Choroid plexus epithelial cell (primary cell): ENCODE measurements at regions not wholly inside any gene's neighbourhood (a gene's known extent, or its start where the extent isn't known, plus 50 kb on each side); places are given as distances from the start of the nearest gene placed in this dataset.
A peak's percentile ranks its signal among the peaks of the same experiment; 100 is the strongest.

Experiments used
- DNase-seq: peaks from one replicate; pipeline ENCODE4 v3.0.0-alpha.2; 2010; ENCODE audit warnings: low read depth
- H3K4me3 ChIP-seq: 2 replicates; pipeline ENCODE4 v1.5.1; 2011; ENCODE audit warnings: low read depth, mild to moderate bottlenecking, control low read depth, low read length, moderate library complexity
- TF ChIP-seq, protein P1 (sequence below): conservative IDR thresholded peaks from 2 replicates; pipeline ENCODE4 v1.5.1; 2011; ENCODE audit warnings: low read depth, mild to moderate bottlenecking, control low read depth, inconsistent platforms, low read length, moderate library complexity

DNA sequence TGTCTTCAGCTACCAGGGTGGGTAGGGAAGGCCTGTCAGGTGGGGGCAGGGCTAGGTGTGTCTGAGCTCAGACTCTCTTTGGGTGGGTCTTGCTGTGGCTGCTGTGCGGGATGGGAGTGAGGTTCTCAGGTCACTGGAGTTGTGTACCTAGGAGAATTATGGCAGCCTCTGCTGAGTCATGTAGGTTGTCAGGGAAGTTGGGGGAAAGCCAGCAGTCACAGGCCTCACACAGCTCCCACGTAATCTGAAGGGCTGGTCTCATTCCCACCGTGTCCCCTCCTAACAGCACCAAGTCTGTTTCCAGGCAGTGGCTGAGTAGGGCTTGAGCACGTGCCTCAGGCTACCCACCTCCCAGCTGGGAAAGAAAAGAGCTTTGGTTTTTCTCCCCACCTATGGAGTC lies 67.0 kb downstream of the CHCHD4 start:
- TF ChIP-seq, protein P1, sequence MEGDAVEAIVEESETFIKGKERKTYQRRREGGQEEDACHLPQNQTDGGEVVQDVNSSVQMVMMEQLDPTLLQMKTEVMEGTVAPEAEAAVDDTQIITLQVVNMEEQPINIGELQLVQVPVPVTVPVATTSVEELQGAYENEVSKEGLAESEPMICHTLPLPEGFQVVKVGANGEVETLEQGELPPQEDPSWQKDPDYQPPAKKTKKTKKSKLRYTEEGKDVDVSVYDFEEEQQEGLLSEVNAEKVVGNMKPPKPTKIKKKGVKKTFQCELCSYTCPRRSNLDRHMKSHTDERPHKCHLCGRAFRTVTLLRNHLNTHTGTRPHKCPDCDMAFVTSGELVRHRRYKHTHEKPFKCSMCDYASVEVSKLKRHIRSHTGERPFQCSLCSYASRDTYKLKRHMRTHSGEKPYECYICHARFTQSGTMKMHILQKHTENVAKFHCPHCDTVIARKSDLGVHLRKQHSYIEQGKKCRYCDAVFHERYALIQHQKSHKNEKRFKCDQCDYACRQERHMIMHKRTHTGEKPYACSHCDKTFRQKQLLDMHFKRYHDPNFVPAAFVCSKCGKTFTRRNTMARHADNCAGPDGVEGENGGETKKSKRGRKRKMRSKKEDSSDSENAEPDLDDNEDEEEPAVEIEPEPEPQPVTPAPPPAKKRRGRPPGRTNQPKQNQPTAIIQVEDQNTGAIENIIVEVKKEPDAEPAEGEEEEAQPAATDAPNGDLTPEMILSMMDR: no peak
- no peak for DNase-seq
- no peak overlapping the region for H3K4me3 ChIP-seq

DNA sequence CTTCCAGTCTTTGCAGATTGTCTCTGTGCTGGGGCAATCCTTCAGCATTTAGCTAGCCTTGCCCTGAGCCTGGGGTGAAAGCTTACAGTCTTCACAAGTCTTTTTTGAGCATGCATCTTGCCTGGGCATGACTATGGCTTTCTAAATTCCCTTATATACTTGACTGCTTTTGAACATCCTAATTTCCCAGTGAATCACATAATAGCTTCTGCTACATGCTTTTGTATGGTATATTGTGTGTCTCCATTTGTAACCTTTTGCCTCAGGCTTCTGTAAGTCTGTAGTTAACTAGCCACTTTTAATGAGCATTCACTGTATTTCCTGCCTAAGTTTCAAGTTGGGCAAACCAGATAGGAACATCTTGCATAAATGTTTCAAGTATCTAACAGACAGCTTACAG lies 76.8 kb downstream of the CHCHD4 start:
- H3K4me3 ChIP-seq: no peak overlapping the region
- TF ChIP-seq, protein P1: no peak
- no peak for DNase-seq

DNA sequence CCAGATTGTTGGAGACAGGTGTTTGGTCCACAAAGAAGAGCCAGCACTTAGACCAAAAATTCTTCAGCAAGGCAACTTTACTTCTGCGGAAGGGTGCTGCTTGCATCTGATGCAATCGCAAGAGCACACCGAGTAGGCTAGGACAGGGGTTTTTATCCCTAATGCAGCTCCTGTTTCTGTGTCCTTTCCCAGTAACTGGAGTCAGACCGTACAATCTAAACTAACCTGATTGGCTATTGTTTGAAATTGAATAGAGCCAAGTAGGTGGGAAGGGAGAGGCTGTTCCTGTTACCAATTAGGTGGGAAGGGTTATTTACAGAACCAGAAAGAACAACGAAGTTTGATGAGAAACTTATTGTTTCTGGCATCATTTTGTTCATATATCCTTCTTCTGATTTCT lies 77.6 kb downstream of the CHCHD4 start:
- H3K4me3 ChIP-seq: no peak overlapping the region
- TF ChIP-seq, protein P1: no peak
- no peak for DNase-seq

DNA sequence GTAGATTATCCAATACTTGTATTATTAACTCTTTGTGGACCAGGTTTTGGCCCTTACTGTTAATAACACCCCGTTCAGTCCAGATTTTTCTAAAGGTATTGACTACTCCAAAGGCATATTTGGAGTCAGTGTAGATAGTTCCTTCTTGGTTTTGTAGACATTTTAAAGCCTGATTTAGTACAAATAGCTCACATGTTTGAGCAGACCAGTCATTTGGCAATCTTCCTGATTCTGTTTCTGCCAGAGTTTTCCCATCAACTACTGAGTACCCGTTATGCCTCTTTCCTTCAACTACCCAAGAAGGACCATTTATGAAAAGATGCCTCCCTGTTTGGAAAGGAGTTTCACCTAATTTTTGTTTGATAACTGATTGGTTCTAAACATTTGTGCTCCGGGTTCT lies 82.0 kb downstream of the CHCHD4 start:
- TF ChIP-seq, protein P1: no peak
- DNase-seq: peak; percentile 59
- no peak overlapping the region for H3K4me3 ChIP-seq

DNA sequence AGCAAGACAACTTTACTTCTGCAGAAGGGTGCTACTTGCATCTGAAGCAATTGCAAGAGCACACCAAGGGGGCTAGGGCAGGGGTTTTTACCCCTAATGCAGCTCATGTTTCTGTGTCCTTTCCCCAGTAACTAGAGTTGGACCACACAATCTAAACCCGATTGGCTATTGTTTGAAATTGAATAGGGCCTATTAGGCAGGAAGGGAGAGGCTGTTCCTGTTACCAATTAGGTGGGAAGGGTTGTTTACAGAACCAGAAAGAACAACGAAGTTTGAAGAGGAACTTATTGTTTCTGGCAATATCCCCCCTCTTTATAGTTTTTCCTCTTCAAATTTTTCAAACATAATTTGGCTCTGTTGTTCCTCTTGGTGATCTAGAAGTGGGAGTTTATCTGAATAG lies 85.5 kb downstream of the CHCHD4 start:
- TF ChIP-seq, protein P1: no peak
- no peak for DNase-seq
- H3K4me3 ChIP-seq: no peak overlapping the region

DNA sequence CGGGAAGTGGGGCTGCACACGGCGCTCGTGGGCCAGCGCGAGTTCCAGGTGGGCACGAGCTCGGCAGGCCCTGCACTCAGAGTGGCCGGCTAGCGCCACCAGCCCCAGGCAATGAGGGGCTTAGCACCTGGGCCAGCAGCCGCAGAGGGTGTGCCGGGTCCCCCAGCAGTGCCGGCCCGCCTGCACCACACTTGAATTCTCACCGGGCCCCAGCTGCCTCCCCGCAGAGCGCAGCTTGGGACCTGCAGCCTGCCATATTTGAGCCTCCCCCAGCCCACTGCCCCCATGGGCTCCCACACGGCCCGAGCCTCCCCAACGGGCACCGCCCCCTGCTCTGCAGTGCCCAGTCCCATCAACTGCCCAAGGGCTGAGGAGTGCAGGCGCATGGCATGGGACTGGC lies 87.5 kb downstream of the CHCHD4 start:
- TF ChIP-seq, protein P1: no peak
- H3K4me3 ChIP-seq: no peak overlapping the region
- no peak for DNase-seq

DNA sequence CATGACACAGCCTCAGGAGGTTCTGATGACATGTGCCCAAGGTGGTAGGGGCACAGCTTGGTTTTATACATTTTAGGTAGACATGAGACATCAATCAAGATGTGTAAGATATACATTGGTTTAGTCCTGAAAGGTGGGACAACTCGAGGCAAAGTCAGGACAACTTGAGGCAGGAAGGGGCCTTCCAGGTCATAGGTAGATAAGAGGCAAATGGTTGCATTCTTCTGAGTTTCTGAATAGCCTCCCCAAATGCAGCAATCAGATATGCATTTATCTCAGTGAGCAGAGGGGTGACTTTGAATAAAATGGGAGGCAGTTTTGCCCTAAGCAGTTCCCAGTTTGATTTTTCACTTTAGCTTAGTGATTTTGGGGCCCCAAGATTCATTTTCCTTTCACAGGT lies 91.6 kb downstream of the CHCHD4 start:
- DNase-seq: no peak
- TF ChIP-seq, protein P1: no peak
- no peak overlapping the region for H3K4me3 ChIP-seq
